Skin epidermis (tissue), 12 donors: ENCODE measurements at regions not wholly inside any gene's neighbourhood (a gene's known extent, or its start where the extent isn't known, plus 50 kb on each side); places are given as distances from the start of the nearest gene placed in this dataset.
"Not testable (repeated sequence)": the region's sequence is repeated elsewhere in the genome, so short reads cannot be mapped to it uniquely, and the experiment has no call there.

ENCODE experiments used
- H3K27ac ChIP-seq, 21 experiments: fragments of 200-600 bp; sonication (generic) in 11 of 21; one replicate each; pipeline ENCODE4 v1.5.0; 2020; ENCODE audit warnings: mild to moderate bottlenecking in 3 of 21, inconsistent platforms in 2 of 21, moderate library complexity in 2 of 21
- H3K4me3 ChIP-seq, 7 experiments: fragments of 200-600 bp; sonication (generic) in 2 of 7; one replicate each; pipeline ENCODE4 v1.5.0; 2020; ENCODE audit warnings: inconsistent platforms in 2 of 7, mild to moderate bottlenecking in 2 of 7, moderate library complexity in 1 of 7

DNA sequence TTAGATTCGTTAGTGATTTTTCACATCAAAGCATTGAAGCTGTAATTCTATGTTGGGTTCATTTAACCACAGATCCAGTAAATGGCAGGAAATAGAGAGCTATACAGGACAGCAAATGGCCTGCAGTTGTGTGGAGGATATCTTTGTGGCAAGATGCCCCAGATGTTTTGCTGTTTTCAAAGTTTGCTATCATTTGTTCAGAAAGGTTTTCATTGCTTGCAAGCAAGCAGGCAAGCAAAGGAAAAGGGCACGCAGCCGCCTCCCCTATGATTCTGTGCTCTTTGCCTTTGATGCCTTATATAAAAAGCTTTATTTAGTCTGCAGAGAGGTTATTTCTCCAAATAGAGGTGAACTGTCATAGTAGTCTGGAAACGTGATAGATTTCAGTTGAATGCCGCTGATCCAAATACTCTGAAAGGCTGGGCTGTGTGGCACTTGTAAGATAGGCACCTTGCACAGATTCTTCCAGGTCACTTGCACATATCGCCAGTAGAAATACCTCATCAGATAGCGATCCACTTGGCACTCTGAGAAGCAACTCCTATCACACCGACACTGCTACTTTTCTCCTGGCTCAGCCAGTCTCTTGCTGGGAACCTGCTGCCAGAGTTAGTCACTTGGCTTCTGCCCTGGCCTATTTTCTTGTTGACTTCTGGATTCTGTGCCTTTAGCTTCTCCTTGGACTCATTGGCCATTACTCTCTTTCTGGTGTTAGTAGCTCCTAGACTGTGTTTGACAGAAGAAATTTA is 66.4 kb downstream of the UTRN start:
- Histone ChIP-seq H3K27ac (peak overlapping the region in 19 of 21 experiments; percentile 0 to 93 (median 62)), H3K4me3 (no peak overlapping the region)

DNA sequence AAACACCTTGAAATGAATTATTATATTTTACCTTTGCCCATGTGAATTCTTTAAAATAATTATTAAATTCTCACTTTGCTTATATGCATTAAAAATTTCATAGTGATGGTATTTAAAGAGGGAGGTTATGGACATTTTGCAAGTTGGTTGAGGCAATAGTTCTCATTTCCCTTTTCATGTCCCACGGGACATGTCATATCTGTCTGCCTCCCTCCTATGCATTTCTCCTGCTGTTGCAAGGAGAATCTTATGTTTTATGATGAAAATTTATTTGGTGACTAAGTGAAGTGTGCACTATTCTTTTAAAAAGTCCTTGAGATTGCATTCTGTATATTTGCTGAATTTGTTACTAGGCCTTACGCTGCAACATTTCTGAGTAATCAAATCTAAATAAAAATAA is 67.2 kb downstream of the UTRN start:
- H3K27ac ChIP-seq, result peak overlapping the region in 14 of 21 experiments; percentile 7 to 93 (median 70)
- no peak overlapping the region for H3K4me3 ChIP-seq

DNA sequence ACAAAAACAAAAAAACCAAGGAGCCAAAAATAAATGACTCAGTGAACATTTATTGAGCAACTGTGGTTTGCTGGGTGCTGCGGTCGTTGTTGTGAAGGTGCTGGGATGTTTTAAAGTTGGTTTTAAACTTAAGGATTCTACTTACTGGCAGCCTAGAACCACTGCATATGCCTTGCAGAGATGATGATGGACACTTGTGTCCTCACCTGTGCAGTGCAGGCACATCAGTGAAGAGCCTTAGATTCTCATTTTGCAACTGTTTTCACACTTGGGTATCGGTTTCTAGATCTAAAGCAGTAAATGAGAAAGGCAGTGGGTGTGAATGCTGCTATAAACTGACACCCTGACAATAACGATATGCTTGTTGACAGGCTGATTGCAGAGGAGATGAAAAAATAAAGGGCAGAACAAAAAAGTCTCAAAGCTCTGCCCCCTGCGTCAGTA is 68.8 kb downstream of the UTRN start:
- Histone ChIP-seq H3K27ac (peak overlapping the region in 9 of 21 experiments; percentile 57 to 93 (median 71)), H3K4me3 (no peak overlapping the region)

DNA sequence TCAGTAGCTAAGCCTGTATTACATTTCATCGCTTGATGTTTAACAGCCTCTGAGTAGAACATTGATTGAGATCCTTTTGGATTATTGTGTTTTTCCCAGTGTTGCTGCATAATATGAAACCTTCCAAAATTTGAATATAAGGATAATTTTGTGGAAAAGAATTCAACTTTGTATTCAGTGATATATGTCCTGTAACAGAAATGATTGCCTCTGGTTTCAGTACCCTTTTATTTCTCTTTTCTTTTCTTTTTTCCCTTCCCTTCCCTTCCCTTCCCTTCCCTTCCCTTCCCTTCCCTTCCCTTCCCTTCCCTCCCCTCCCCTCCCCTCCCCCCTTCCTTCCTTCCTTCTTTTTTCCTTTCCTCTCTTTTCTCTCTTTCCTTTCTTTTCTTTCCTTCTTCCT is 74.6 kb downstream of the UTRN start:
- no peak overlapping the region for H3K4me3 ChIP-seq
- no peak overlapping the region for H3K27ac ChIP-seq

DNA sequence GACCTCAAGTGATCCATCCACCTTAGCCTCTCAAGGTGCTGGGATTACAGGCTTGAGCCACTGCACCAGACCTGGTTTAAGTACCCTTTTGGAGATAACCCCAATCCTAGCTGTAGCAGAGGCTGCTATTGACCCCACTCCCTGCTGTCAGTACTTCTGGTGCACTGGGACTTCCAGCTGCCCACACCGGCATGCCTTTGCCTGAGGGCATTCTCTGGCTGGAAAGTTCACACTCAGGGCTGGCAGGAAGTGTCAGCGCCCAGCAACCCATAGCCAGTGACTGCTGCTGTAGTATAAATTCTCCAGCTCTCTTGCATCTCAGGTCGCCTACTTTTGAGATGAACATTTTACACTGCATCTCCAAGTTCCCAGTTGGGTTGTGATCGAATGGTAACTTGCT is 75.3 kb downstream of the UTRN start:
- Histone ChIP-seq H3K4me3 (no peak overlapping the region), H3K27ac (peak overlapping the region in 1 of 21 experiments; percentile 2)

DNA sequence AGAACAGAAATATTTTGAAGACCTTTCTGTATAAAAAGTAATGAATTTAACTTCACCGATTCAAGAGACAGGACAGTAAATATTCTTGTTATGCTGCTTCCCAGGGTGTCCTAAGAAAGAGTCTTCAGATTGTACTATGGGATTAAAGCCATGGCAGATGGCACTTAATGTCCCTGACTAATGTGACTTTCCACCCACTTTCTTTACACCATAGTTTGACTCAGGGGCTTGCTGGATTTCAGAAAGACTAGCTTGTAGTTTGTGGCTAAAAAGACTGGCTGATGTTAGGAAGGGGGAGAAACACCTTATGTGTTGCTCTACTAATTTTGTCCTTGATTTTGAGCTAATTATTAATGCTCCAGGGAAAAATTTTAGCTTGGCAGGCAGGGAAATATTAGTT is 75.9 kb downstream of the UTRN start:
- Histone ChIP-seq H3K4me3 (no peak overlapping the region), H3K27ac (peak overlapping the region in 2 of 21 experiments; percentile 2 to 30)

DNA sequence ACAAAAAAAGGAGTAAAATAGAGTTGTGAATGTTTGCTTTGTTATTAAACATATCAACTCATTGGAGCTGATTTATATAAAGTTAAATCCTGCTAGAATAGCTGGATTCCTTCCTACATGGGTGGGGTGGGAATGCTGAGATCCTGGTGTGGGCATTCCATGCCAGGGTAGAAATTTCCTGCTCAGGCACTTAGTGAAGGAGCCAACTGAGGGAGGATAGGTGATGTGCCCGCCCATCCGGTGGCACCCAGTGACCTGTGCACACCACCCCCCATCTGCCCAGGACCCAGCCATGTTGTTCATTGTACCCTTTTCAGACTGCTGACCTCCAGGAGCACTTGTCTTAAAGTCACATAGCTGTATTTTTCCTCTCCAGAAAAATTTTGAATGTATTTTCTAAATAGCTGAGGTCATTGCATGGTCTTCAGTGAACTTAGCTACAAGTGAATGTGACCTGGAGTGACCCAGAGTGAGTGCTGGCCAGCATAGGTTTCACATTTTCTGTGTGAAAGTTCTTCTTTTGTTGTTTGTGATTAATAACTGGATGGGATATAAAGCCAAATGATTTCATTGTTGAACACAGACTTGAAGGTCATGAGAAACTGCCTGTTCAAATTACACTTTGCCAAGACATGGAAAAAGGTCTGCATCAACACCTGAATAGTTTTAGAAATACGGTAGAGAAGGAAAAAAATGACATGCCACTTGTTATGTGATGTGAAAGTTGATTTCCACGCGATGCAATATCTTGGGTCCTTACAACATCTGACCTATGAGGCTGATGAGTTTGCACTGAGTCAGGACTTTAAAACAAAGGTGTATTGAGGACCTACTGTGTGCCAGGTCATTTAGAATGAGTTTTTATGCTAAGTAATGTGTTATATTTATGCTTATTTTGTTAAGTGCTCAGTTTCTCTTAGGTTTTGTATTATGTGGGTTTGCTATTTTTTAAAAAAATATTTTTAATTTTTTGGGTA is 77.2 kb downstream of the UTRN start:
- Histone ChIP-seq H3K4me3 (no peak overlapping the region), H3K27ac (peak overlapping the region in 3 of 21 experiments; percentile 16 to 49 (median 33))

DNA sequence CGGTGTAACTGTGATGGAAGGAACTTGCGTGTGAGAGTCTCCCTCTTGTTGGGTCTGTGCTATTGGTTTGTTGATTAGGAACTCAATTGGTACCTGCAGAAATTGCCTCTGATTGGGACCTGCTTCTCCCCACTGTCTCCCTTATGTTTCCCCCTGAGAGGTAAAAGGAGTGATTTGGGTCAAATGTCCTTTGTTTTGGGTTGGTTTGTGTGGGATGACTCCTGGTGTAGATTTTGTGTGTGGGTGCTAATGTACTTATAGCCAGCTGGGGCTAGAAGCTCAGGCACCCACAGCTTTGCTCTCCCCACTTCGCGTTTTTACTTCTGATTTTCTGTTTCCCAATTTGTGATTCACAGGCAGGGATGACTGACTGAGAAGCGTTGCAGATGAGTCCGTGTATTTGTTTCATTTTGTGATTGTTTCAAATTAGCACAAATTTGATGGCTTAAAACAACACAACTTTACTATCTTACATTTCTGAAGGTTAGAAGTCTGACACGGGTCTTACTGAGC is 79.1 kb downstream of the UTRN start:
- Histone ChIP-seq H3K4me3 (no peak overlapping the region), H3K27ac (peak overlapping the region in 10 of 21 experiments; percentile 8 to 73 (median 53))

DNA sequence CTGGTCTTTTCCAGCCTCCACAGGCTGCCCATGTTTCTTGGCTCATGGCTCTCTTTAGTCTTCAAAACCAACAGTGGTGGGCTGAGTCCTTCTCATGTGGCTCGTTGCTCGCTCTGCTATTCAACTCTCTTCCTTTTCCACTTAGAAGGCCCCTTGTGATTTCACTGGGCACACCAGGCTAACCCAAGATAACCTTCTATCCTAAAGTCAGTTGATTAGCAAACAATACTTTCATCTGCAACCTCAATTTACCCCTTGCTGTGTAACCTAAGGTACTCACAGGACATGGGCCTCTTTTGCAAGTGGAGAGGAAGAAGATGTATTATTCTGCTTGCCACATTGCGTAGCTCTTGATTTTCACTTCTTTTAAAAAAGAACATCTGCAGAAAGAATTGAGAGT is 79.6 kb downstream of the UTRN start:
- Histone ChIP-seq H3K27ac (peak overlapping the region in 11 of 21 experiments; percentile 8 to 73 (median 45)), H3K4me3 (no peak overlapping the region)

DNA sequence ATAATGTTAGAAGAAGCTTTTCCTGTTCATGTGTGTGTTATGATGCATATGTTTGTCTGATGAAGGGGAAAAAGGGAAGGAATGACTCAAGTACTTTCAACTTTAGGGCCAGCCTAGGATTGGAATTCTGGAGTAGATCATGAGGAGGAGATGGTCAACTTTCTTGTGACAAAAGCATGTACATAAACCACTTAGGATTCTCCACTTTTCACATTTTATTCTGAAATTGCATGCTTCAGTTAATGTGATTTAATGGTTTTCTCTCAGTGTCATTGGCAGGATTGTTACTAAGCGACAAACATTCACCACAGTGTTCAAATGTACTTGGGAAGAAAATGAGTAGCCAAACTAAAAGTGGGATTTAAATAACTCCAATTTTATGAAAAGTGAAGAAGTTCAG is 80.1 kb downstream of the UTRN start:
- Histone ChIP-seq H3K4me3 (no peak overlapping the region), H3K27ac (peak overlapping the region in 5 of 21 experiments; percentile 24 to 72 (median 44))

DNA sequence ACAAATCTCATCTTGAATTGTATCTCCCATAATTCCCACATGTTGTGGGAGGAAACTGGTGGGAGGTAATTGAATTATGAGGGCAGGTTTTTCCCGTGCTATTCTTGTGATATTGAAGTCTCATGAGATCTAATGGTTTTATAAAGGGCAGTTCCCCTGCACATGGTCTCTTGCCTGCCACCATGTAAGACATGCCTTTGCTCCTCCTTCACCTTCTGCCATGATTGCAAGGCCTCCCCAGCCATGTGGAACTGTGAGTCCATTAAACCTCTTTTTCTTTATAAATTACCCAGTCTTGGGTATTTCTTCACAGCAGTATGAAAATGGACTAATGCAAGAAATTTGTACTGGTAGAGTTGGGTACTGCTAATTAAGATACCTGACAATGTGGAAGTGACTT is 84.6 kb downstream of the UTRN start:
- H3K4me3 ChIP-seq, H3K27ac ChIP-seq: not testable (repeated sequence)

DNA sequence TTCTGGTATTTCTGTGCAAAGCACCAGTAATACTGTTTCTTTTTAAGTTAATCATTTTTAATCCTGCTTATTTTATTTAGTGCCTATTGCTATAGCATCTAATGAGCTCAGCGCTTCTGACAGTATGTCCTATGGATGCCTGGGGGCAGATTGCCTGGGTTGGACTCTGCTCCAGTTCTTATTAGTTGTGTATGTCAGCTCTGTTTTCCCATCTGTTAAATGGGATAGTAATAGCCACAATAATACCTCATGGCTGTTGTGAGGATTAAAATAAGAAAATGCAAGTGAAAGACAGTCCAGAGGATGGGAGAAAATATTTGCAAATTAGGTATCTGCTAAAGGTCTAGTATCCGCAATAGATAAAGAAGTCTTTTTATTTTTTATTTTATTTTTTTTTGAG is 87.0 kb downstream of the UTRN start:
- no peak overlapping the region for H3K4me3 ChIP-seq
- H3K27ac ChIP-seq, result no peak overlapping the region

DNA sequence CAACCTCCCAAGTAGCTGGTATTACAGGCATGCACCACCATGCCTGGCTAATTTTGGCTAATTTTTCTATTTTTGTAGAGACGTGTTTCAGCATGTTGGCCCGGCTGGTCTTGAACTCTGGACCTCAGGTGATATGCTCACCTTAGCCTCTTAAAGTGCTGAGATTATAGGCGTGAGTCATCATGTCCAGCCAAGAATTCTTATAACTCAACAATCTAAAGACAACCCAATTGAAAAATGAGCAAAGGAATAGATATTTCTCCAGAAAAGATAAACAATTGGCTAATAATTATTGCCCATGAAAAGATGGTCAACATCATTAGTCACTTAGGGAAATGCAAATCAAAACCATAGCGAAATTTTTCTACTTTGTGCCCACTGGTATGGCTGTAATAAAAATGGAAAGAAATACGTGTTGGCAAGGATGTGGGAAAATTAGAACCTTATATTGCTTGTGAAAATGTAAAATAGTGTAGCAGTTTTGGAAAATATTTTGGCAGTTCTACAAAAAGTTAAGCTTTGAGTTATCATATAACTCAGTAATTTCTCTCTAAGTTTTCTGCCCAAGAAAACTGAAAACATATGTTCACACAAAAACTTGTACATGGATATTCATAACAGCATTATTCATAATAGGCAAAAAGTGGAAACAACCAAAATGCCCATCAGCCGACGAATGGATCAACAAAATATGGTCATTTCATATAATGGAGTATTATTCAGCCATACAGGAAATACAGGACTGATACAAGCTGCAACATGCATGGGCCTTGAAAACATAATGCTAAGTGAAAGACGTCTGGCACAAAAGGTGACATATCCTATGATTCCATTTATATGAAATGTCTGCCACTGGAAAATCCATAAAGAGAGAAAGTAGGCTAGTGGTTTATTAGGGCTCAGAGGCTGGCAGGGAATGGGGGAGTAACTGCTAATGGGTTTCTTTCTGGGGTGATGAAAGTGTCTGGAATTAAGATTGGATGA is 87.8 kb downstream of the UTRN start:
- no peak overlapping the region for H3K4me3 ChIP-seq
- no peak overlapping the region for H3K27ac ChIP-seq

DNA sequence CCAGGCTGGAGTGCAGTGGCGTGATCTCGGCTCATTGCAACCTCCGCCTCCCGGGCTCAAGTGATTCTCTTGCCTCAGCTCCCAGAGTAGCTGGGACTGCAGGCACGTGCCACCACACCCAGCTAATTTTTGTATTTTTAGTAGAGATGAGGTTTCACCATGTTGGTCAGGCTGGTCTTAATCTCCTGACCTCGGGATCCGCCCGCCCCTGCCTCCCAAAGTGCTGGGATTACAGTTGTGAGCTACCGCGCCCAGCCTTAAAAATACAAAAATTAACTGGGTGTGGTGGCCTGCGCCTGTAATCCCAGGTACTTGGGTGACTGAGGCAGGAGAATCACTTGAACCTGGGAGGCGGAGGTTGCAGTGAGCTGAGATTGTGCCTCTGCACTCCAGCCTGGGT is 89.4 kb downstream of the UTRN start:
- not testable (repeated sequence) for H3K4me3 ChIP-seq, H3K27ac ChIP-seq

DNA sequence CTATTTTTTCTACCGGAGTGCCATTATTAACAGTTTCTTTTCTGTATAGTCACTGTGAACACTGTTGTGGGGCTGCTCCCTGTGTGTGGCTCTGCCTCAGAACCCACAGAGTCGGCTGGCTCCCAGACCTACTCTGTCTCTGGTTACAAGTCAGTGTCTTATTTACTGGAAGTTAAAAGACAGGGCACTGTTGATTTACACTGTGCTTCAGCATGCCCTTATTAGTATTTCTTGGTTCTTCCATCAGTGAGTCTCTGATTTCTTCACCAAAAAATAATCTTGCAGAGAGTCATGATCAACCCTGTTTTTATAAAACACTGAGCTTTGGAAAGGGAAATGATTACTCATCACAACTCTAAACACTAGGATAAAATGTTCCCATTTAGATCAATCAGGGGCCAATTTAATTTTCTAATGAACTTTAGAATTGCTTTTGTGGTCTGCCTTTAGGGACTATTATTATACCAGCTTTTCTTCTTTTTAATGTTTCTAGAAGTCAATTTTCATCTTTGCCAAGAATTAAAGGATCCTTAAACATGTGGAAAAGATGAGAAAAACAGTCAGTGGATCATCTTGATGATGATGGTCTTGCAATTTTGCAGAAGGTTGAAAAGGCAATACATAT is 92.6 kb downstream of the UTRN start:
- H3K27ac ChIP-seq, result peak overlapping the region in 8 of 21 experiments; percentile 8 to 65 (median 42)
- no peak overlapping the region for H3K4me3 ChIP-seq

DNA sequence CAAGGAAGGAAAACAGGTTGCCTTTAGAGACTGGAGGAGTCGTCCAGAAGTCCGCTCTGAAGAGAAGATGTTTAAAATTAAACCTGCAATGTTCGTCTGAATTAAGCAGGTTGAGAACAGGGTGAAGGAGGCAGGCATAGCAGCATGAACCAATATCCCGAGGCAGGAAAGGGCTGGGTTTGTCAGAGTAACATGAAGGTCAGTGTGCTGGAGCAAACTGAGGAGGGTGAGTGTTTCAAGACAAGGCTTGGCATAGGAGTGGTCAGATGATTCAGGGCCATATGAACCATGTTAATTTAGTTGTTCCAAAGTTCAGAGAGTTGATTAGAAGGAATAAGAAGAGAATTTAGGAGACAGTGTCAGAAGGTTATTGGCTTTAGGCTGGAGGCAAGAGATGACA is 93.3 kb downstream of the UTRN start:
- Histone ChIP-seq H3K27ac (peak overlapping the region in 2 of 21 experiments; percentile 6 to 55), H3K4me3 (no peak overlapping the region)

DNA sequence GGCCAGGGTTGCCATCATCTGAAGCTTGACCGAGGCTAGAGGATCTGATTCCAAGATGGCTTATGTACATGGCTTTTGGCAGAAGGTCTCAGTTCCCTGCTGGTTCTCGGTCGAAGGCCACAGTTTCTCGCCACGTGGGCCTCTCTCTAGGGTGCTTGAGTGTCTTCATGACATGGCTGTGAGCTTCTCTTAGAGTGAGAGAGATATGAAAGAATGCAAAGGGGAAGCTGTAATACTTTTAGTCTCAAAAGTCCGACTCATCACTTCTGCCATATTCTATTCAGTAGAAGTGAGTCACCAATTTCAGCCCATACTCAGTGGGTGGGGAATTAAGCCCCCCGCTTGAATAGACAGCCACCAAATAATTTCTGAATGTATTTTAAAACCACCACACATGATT is 94.2 kb downstream of the UTRN start:
- Histone ChIP-seq H3K4me3 (no peak overlapping the region), H3K27ac (peak overlapping the region in 1 of 21 experiments; percentile 55)

DNA sequence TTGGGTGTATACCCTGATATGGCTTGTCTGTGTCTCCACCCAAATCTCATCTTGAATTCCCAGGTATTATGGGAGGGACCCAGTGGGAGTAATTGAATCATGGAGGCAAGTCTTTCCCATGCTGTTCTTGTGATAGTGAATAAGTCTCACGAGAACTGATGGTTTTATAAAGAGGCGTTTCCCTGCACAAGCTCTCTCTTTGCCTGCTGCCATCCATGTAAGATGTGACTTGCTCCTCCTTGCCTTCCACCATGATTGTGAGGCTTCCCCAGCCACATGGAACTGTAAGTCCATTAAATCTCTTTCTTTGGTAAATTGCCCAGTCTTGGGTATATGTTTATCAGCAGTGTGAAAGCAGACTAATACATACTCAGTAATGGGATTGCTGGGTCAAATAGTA is 96.4 kb downstream of the UTRN start:
- not testable (repeated sequence) for H3K27ac ChIP-seq, H3K4me3 ChIP-seq

DNA sequence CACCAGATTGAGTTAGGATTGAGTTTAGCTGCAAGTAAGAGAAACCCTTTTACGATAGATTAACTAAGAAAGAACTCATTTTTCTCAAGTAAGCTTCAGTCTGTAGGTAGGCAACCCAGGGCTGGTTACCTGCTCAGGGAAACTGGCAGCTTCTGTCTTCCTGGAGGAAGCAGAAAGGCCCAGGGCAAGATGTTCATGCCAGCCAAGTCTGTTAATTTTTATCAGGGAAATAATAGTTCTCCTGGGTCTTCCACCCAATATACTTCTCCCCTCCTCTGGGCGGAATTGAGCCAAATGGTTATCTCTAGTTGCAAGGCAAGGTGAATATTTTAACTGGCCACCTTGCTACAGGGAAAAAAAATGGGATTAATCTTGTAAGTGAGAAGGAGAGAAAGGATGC is 98.2 kb downstream of the UTRN start:
- Histone ChIP-seq H3K4me3 (no peak overlapping the region), H3K27ac (no peak overlapping the region)
